RWPE2 (cell line): ENCODE measurements at regions not wholly inside any gene's neighbourhood (a gene's known extent, or its start where the extent isn't known, plus 50 kb on each side); places are given as distances from the start of the nearest gene placed in this dataset.

Experiments used
- ATAC-seq: fragments of 200-7000 bp; cut with Tn5 transposase; 3 replicates; pipeline ENCODE4 v1.9.1; 2021; ENCODE audit warnings: low read depth
- DNase-seq: peaks from one replicate; pipeline ENCODE4 v3.0.0-alpha.2; 2020; ENCODE audit warnings: low spot score
- H3K27ac ChIP-seq: fragments of 450-650 bp; 2 replicates; pipeline ENCODE4 v1.5.1; 2017; ENCODE audit warnings: mild to moderate bottlenecking; ENCODE audit not compliant: poor library complexity, severe bottlenecking
- H3K27me3 ChIP-seq: fragments of 250-450 bp; sonication (Bioruptor Pico); 2 replicates; pipeline ENCODE4 v1.5.1; 2021; ENCODE audit warnings: mild to moderate bottlenecking, moderate library complexity; ENCODE audit not compliant: insufficient read depth, poor library complexity, severe bottlenecking
- H3K36me3 ChIP-seq: fragments of 250-450 bp; sonication (Bioruptor Pico); 2 replicates; pipeline ENCODE4 v1.5.1; 2020; ENCODE audit warnings: low read depth, mild to moderate bottlenecking, moderate library complexity
- H3K4me1 ChIP-seq: fragments of 250-450 bp; sonication (Bioruptor Pico); 2 replicates; pipeline ENCODE4 v1.5.1; 2021; ENCODE audit warnings: mild to moderate bottlenecking, moderate library complexity; ENCODE audit not compliant: insufficient read depth, poor library complexity, severe bottlenecking
- H3K4me3 ChIP-seq: fragments of 250-450 bp; sonication (Bioruptor Pico); 2 replicates; pipeline ENCODE4 v1.5.1; 2021; ENCODE audit warnings: mild to moderate bottlenecking, moderate library complexity; ENCODE audit not compliant: severe bottlenecking
- H3K9me3 ChIP-seq: fragments of 250-450 bp; sonication (Bioruptor Pico); 2 replicates; pipeline ENCODE4 v1.5.1; 2021; ENCODE audit warnings: mild to moderate bottlenecking, moderate library complexity; ENCODE audit not compliant: severe bottlenecking
- CTCF ChIP-seq: fragments of 450-650 bp; IDR thresholded peaks from one replicate; pipeline ENCODE4 v1.5.1; 2017; ENCODE audit warnings: mild to moderate bottlenecking, moderate library complexity; ENCODE audit not compliant: poor library complexity, severe bottlenecking

DNA sequence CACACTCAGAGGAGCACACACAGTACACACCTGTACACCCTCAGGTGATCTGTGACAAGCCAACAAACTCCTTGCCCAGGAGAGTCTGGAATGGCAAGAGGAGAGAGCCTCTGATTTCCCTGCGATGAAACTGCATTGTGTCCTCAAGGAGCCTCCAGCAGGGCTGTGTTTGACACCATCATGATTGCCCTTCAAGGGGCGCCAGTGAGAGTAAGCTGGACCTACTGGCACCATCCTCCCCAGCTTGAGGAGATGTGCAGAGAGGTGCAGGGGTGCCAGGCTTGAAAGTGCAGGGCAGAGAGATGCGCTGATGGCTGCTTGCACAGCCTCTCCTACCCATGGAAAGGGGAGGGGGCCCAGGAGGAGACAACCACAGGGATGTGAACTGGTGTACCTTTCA is 188.8 kb upstream of the CADM1 start:
- TF ChIP-seq CTCF, result no peak
- no peak overlapping the region for H3K4me3 ChIP-seq
- H3K9me3 ChIP-seq, result no peaks in the 10 kb centered on the region
- no peak for DNase-seq
- no peaks in the 10 kb centered on the region for H3K27me3 ChIP-seq
- no peaks in the 10 kb centered on the region for H3K4me1 ChIP-seq
- no peaks in the 10 kb centered on the region for H3K36me3 ChIP-seq
- ATAC-seq, result no peak
- H3K27ac ChIP-seq, result no peak overlapping the region

- no peak for DNase-seq
These were observed 186.8 kb upstream of the CADM1 start for GRCh38 chr11:115691030-115691429.

DNA sequence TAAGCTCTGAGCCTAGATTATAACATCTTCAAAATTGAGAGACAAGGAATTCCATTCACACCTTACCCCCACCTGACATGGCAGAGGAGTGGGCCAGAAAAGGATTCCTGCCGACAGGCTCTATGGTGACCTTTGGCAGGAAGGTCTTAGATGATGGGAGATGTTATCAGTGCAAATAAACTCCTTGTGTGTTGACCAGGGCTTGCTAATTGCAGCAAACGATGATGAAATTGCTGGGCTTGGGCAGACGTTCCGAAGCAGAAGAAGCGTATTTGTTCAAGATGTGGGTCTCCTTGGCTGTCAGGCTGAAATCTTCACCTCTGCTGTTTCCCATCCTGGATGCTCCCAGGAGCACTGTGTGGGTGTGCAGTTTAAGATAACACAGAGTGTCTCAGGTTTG is 183.7 kb upstream of the CADM1 start:
- Histone ChIP-seq H3K4me3 (no peak overlapping the region), H3K27ac (no peak overlapping the region), H3K27me3 (no peaks in the 10 kb centered on the region), H3K4me1 (no peaks in the 10 kb centered on the region), H3K9me3 (no peaks in the 10 kb centered on the region), H3K36me3 (no peaks in the 10 kb centered on the region)
- DNase-seq (no peak), ATAC-seq (no peak)
- no peak for TF ChIP-seq CTCF

More at GRCh38 chr11:115691030-115691429, 186.8 kb upstream of the CADM1 start:
- no peaks in the 10 kb centered on the region for H3K9me3 ChIP-seq
- no peak overlapping the region for H3K27ac ChIP-seq
- H3K4me3 ChIP-seq, result no peak overlapping the region
- no peaks in the 10 kb centered on the region for H3K27me3 ChIP-seq
- no peak for ATAC-seq
- TF ChIP-seq CTCF, result no peak
- no peaks in the 10 kb centered on the region for H3K36me3 ChIP-seq
- H3K4me1 ChIP-seq, result no peaks in the 10 kb centered on the region

- Histone ChIP-seq H3K36me3 (no peaks in the 10 kb centered on the region), H3K9me3 (no peaks in the 10 kb centered on the region), H3K27ac (no peak overlapping the region), H3K4me3 (no peak overlapping the region), H3K27me3 (no peaks in the 10 kb centered on the region), H3K4me1 (no peaks in the 10 kb centered on the region)
- no peak for TF ChIP-seq CTCF
- DNase-seq, result no peak
- ATAC-seq, result no peak
These were observed 180.5 kb upstream of the CADM1 start for GRCh38 chr11:115684699-115685098.

GRCh38 chr11:115684135-115684534 is 179.9 kb upstream of the CADM1 start:
- DNase-seq (no peak), ATAC-seq (no peak)
- no peak overlapping the region for H3K27ac ChIP-seq
- H3K4me1 ChIP-seq, result no peaks in the 10 kb centered on the region
- no peak for TF ChIP-seq CTCF
- H3K36me3 ChIP-seq, result no peaks in the 10 kb centered on the region
- no peak overlapping the region for H3K4me3 ChIP-seq
- no peaks in the 10 kb centered on the region for H3K27me3 ChIP-seq
- H3K9me3 ChIP-seq, result no peaks in the 10 kb centered on the region
